HL-60 (cell line): ENCODE measurements at regions not wholly inside any gene's neighbourhood (a gene's known extent, or its start where the extent isn't known, plus 50 kb on each side); places are given as distances from the start of the nearest gene placed in this dataset.

Source experiments
- POLR2AphosphoS5 ChIP-seq: IDR thresholded peaks from 2 replicates; pipeline ENCODE4 v1.6.1; 2012; ENCODE audit warnings: low read depth
- SPI1 ChIP-seq: IDR thresholded peaks from 2 replicates; pipeline ENCODE4 v1.6.1; 2012; ENCODE audit warnings: low read depth, mild to moderate bottlenecking, borderline replicate concordance
- TF ChIP-seq, protein P1 (sequence below): IDR thresholded peaks from one replicate; pipeline ENCODE4 v1.5.1; 2011; ENCODE audit warnings: low read length, control low read depth, inconsistent platforms; ENCODE audit not compliant: insufficient read depth
- TF ChIP-seq, protein P2 (sequence below): IDR thresholded peaks from 2 replicates; pipeline ENCODE4 v1.6.1; 2012; ENCODE audit warnings: low read depth; ENCODE audit not compliant: insufficient replicate concordance

DNA sequence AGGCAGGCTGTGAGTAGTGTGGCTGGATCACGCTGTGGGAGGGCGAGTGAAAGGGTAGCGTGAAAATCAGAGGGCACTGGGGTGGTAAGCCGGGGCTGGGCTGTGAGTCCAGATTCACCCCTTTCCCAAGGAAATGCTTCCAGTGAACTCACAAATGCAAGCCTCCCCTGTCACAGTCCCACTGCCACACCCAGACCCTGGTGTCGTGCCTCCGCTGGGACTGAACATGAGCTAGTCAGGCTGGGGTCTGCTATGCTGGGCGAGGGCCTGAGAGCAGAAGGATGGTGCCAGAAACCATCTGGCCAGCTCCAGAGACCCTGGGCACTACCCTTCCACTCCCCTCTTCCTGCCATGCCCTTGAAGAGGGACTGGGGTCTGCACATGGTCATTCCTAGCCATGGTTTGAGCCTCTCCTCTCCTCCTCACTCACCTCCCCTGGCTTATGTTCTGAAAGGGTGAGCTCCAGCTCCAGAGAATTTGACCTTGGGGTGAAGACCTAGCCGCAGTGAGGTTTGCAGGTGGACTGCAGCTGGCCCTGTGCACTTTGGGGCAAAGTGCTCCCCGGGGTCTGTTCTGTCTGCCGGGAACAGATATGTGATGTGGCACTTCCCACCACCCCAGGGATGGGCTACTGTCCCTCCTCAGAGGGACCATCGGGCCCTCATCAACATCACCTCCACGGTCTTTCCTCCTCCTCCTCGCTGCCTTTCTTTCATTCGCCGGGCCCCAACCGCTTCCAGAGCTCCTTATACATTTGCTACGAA, 365.6 kb downstream of the RPS6KC1 start:
- TF ChIP-seq, protein P1, sequence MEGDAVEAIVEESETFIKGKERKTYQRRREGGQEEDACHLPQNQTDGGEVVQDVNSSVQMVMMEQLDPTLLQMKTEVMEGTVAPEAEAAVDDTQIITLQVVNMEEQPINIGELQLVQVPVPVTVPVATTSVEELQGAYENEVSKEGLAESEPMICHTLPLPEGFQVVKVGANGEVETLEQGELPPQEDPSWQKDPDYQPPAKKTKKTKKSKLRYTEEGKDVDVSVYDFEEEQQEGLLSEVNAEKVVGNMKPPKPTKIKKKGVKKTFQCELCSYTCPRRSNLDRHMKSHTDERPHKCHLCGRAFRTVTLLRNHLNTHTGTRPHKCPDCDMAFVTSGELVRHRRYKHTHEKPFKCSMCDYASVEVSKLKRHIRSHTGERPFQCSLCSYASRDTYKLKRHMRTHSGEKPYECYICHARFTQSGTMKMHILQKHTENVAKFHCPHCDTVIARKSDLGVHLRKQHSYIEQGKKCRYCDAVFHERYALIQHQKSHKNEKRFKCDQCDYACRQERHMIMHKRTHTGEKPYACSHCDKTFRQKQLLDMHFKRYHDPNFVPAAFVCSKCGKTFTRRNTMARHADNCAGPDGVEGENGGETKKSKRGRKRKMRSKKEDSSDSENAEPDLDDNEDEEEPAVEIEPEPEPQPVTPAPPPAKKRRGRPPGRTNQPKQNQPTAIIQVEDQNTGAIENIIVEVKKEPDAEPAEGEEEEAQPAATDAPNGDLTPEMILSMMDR: no peak
- TF ChIP-seq POLR2AphosphoS5 (no peak), SPI1 (no peak)
- TF ChIP-seq, protein P2, sequence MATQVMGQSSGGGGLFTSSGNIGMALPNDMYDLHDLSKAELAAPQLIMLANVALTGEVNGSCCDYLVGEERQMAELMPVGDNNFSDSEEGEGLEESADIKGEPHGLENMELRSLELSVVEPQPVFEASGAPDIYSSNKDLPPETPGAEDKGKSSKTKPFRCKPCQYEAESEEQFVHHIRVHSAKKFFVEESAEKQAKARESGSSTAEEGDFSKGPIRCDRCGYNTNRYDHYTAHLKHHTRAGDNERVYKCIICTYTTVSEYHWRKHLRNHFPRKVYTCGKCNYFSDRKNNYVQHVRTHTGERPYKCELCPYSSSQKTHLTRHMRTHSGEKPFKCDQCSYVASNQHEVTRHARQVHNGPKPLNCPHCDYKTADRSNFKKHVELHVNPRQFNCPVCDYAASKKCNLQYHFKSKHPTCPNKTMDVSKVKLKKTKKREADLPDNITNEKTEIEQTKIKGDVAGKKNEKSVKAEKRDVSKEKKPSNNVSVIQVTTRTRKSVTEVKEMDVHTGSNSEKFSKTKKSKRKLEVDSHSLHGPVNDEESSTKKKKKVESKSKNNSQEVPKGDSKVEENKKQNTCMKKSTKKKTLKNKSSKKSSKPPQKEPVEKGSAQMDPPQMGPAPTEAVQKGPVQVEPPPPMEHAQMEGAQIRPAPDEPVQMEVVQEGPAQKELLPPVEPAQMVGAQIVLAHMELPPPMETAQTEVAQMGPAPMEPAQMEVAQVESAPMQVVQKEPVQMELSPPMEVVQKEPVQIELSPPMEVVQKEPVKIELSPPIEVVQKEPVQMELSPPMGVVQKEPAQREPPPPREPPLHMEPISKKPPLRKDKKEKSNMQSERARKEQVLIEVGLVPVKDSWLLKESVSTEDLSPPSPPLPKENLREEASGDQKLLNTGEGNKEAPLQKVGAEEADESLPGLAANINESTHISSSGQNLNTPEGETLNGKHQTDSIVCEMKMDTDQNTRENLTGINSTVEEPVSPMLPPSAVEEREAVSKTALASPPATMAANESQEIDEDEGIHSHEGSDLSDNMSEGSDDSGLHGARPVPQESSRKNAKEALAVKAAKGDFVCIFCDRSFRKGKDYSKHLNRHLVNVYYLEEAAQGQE: no peak
